ENCODE measurements at regions not wholly inside any gene's neighbourhood (a gene's known extent, or its start where the extent isn't known, plus 50 kb on each side); places are given as distances from the start of the nearest gene placed in this dataset.
"Not testable (repeated sequence)": the region's sequence is repeated elsewhere in the genome, so short reads cannot be mapped to it uniquely, and the experiment has no call there.

- Mint-ChIP-seq H3K9me3 (no peaks in the 10 kb centered on the region), H3K36me3 (no peaks in the 10 kb centered on the region), H3K27me3 (peaks cover 1% of the 10 kb centered on the region)
Measured at GRCh38 chr2:128613351-128613750, 294.7 kb upstream of the HS6ST1 start.

GRCh38 chr2:128613876-128614275 lies 295.2 kb upstream of the HS6ST1 start:
- H3K27ac Mint-ChIP-seq = no peak overlapping the region
- H3K4me3 Mint-ChIP-seq = no peak overlapping the region
- intact Hi-C loops (cut with micrococcal nuclease) = no loop called here
- no peaks in the 10 kb centered on the region for H3K36me3 Mint-ChIP-seq
- H3K27me3 Mint-ChIP-seq = peaks cover 1% of the 10 kb centered on the region
- POLR2A ChIA-PET = no interaction called here
- H3K4me1 Mint-ChIP-seq (ENCODE audit: low read depth) = no peaks in the 10 kb centered on the region
- no peak for DNase-seq
- CTCF ChIA-PET = no interaction called here
- H3K9me3 Mint-ChIP-seq = no peaks in the 10 kb centered on the region

More at GRCh38 chr2:128613351-128613750, 294.7 kb upstream of the HS6ST1 start:
- DNase-seq = no peak
- intact Hi-C loops (cut with micrococcal nuclease) = no loop called here
- Mint-ChIP-seq H3K27ac (no peak overlapping the region), H3K4me3 (no peak overlapping the region), H3K4me1 (ENCODE audit: low read depth) (no peaks in the 10 kb centered on the region)
- CTCF ChIA-PET = no interaction called here
- POLR2A ChIA-PET = no interaction called here

GRCh38 chr2:128614907-128615306 lies 296.2 kb upstream of the HS6ST1 start:
- H3K27ac Mint-ChIP-seq; intact Hi-C loops (cut with micrococcal nuclease); POLR2A ChIA-PET; H3K4me3 Mint-ChIP-seq; H3K36me3 Mint-ChIP-seq; DNase-seq; H3K9me3 Mint-ChIP-seq; H3K27me3 Mint-ChIP-seq; H3K4me1 Mint-ChIP-seq (ENCODE audit: low read depth); CTCF ChIA-PET: not testable (repeated sequence)

- ChIA-PET CTCF (no interaction called here), POLR2A (no interaction called here)
- H3K4me3 Mint-ChIP-seq = no peak overlapping the region
- intact Hi-C loops (cut with micrococcal nuclease) = no loop called here
- H3K36me3 Mint-ChIP-seq = no peaks in the 10 kb centered on the region
- H3K4me1 Mint-ChIP-seq (ENCODE audit: low read depth) = no peaks in the 10 kb centered on the region
- no peaks in the 10 kb centered on the region for H3K9me3 Mint-ChIP-seq
- H3K27ac Mint-ChIP-seq = no peak overlapping the region
- H3K27me3 Mint-ChIP-seq = peaks cover 1% of the 10 kb centered on the region
- DNase-seq = no peak
Measured at GRCh38 chr2:128615571-128615970, 296.9 kb upstream of the HS6ST1 start.

GRCh38 chr2:128617029-128617590 lies 298.4 kb upstream of the HS6ST1 start:
- CTCF ChIA-PET = interaction anchor here (0.6 kb wide), 1 partner anchor 148 kb away, joined by 3 read pairs; no protein-coding TSS in a partner anchor

GRCh38 chr2:128617661-128618060 lies 299.0 kb upstream of the HS6ST1 start:
- intact Hi-C loops (cut with micrococcal nuclease) = no loop called here
- DNase-seq = no peak
- Mint-ChIP-seq H3K27me3 (no peaks in the 10 kb centered on the region), H3K9me3 (no peaks in the 10 kb centered on the region), H3K4me1 (ENCODE audit: low read depth) (no peaks in the 10 kb centered on the region), H3K4me3 (no peak overlapping the region), H3K27ac (no peak overlapping the region), H3K36me3 (no peaks in the 10 kb centered on the region)
- POLR2A ChIA-PET = no interaction called here
- CTCF ChIA-PET = no interaction called here

More at GRCh38 chr2:128617029-128617590, 298.4 kb upstream of the HS6ST1 start:
- Mint-ChIP-seq H3K9me3 (no peaks in the 10 kb centered on the region), H3K4me1 (ENCODE audit: low read depth) (no peaks in the 10 kb centered on the region), H3K36me3 (no peaks in the 10 kb centered on the region), H3K4me3 (no peak overlapping the region), H3K27ac (no peak overlapping the region), H3K27me3 (no peaks in the 10 kb centered on the region)
- POLR2A ChIA-PET = no interaction called here
- intact Hi-C loops (cut with micrococcal nuclease) = no loop called here
- no peak for DNase-seq

- no peaks in the 10 kb centered on the region for H3K27me3 Mint-ChIP-seq
- CTCF ChIA-PET = no interaction called here
- no peaks in the 10 kb centered on the region for H3K36me3 Mint-ChIP-seq
- no peak overlapping the region for H3K4me3 Mint-ChIP-seq
- intact Hi-C loops (cut with micrococcal nuclease) = no loop called here
- H3K9me3 Mint-ChIP-seq = no peaks in the 10 kb centered on the region
- no peaks in the 10 kb centered on the region for H3K4me1 Mint-ChIP-seq (ENCODE audit: low read depth)
- POLR2A ChIA-PET = no interaction called here
- DNase-seq = no peak
- H3K27ac Mint-ChIP-seq = no peak overlapping the region
Measured at GRCh38 chr2:128618642-128619041, 300.0 kb upstream of the HS6ST1 start.

- intact Hi-C loops (cut with micrococcal nuclease) = no loop called here
- H3K9me3 Mint-ChIP-seq = no peaks in the 10 kb centered on the region
- H3K27me3 Mint-ChIP-seq = no peaks in the 10 kb centered on the region
- no peak overlapping the region for H3K27ac Mint-ChIP-seq
- ChIA-PET CTCF (no interaction called here), POLR2A (no interaction called here)
- no peak overlapping the region for H3K4me3 Mint-ChIP-seq
- no peak for DNase-seq
- no peaks in the 10 kb centered on the region for H3K36me3 Mint-ChIP-seq
- peaks cover 5% of the 10 kb centered on the region for H3K4me1 Mint-ChIP-seq (ENCODE audit: low read depth)
Measured at GRCh38 chr2:128619471-128620325, 301.0 kb upstream of the HS6ST1 start.

- Mint-ChIP-seq H3K4me1 (ENCODE audit: low read depth) (peaks cover 5% of the 10 kb centered on the region), H3K9me3 (no peaks in the 10 kb centered on the region), H3K4me3 (no peak overlapping the region), H3K27ac (no peak overlapping the region), H3K36me3 (no peaks in the 10 kb centered on the region), H3K27me3 (no peaks in the 10 kb centered on the region)
- CTCF ChIA-PET = no interaction called here
- POLR2A ChIA-PET = no interaction called here
- intact Hi-C loops (cut with micrococcal nuclease) = no loop called here
- DNase-seq = no peak
Measured at GRCh38 chr2:128621074-128621473, 302.4 kb upstream of the HS6ST1 start.

GRCh38 chr2:128622371-128622770 lies 303.7 kb upstream of the HS6ST1 start:
- Mint-ChIP-seq H3K27me3 (peaks cover 4% of the 10 kb centered on the region), H3K4me3 (no peak overlapping the region), H3K4me1 (ENCODE audit: low read depth) (peaks cover 5% of the 10 kb centered on the region), H3K9me3 (no peaks in the 10 kb centered on the region), H3K27ac (no peak overlapping the region), H3K36me3 (no peaks in the 10 kb centered on the region)
- no peak for DNase-seq
- intact Hi-C loops (cut with micrococcal nuclease) = no loop called here
- ChIA-PET CTCF (no interaction called here), POLR2A (no interaction called here)

- POLR2A ChIA-PET = no interaction called here
- CTCF ChIA-PET = no interaction called here
- H3K36me3 Mint-ChIP-seq = no peaks in the 10 kb centered on the region
- no peaks in the 10 kb centered on the region for H3K9me3 Mint-ChIP-seq
- peaks cover 4% of the 10 kb centered on the region for H3K27me3 Mint-ChIP-seq
- intact Hi-C loops (cut with micrococcal nuclease) = no loop called here
- DNase-seq = no peak
- H3K27ac Mint-ChIP-seq = no peak overlapping the region
- H3K4me1 Mint-ChIP-seq (ENCODE audit: low read depth) = peaks cover 5% of the 10 kb centered on the region
- no peak overlapping the region for H3K4me3 Mint-ChIP-seq
Measured at GRCh38 chr2:128622955-128623620, 304.4 kb upstream of the HS6ST1 start.

GRCh38 chr2:128623776-128624761 lies 305.4 kb upstream of the HS6ST1 start:
- no peaks in the 10 kb centered on the region for H3K9me3 Mint-ChIP-seq
- peaks cover 5% of the 10 kb centered on the region for H3K4me1 Mint-ChIP-seq (ENCODE audit: low read depth)
- POLR2A ChIA-PET = no interaction called here
- no peak overlapping the region for H3K27ac Mint-ChIP-seq
- intact Hi-C loops (cut with micrococcal nuclease) = no loop called here
- DNase-seq = peak; percentile 40
- H3K4me3 Mint-ChIP-seq = no peak overlapping the region
- H3K36me3 Mint-ChIP-seq = no peaks in the 10 kb centered on the region
- CTCF ChIA-PET = no interaction called here
- H3K27me3 Mint-ChIP-seq = peaks cover 4% of the 10 kb centered on the region

Measured in activated CD4-positive, alpha-beta memory T cell treated with anti-CD3 and anti-CD28 coated beads for 36 hours (primary cell).